SH-SY5Y (cell line): ENCODE measurements at regions not wholly inside any gene's neighbourhood (a gene's known extent, or its start where the extent isn't known, plus 50 kb on each side); places are given as distances from the start of the nearest gene placed in this dataset.

Source experiments
- GATA2 ChIP-seq: IDR thresholded peaks from 2 replicates; pipeline ENCODE4 v1.6.1; 2011; ENCODE audit warnings: mild to moderate bottlenecking, low read depth, low read length
- GATA3 ChIP-seq: IDR thresholded peaks from 2 replicates; pipeline ENCODE4 v1.6.1; 2011; ENCODE audit warnings: low read depth, mild to moderate bottlenecking, low read length, moderate library complexity

DNA sequence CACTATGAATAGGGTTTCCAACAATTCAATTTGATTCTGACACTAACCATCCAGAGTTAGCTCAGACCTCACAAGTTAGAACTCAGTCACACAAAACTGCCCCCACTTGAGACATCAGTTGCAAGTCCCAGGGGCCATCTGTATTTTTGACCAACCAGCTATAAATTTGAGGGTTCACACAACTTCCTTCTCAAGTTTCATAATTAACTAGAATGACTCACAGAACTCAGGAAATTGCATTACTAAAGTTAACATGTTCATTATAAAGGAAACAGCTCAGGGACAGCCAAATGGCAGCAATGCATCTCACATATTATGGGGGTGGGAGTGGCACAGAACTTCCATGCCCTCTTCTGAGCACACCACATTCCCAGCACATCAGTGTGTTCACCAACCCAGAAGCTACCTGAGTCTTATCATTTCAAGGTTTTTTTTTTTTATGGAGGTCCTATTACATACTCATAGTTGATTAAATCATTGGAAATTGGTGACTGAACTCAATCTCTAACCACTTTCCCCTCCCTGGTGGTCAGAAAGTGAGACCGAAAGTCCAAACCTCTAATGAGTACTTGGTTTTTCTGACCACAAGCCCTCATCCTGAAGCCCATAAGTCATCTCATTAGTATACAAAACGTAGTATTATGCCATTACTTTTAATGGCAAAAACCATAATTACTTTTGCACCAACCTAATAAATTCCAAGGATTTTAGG is 1721.5 kb upstream of the SEL1L start:
- TF ChIP-seq GATA2 = no peak
- no peak for TF ChIP-seq GATA3
